Activated naive CD8-positive, alpha-beta T cell treated with anti-CD3 and anti-CD28 coated beads, Interleukin-2, amount 10 ng/mL, durations not matched to agents 7 days and 5 days (primary cell): ENCODE measurements at regions not wholly inside any gene's neighbourhood (a gene's known extent, or its start where the extent isn't known, plus 50 kb on each side); places are given as distances from the start of the nearest gene placed in this dataset.
"Not testable (repeated sequence)": the region's sequence is repeated elsewhere in the genome, so short reads cannot be mapped to it uniquely, and the experiment has no call there.

Experiments used
- ATAC-seq: fragments of 150-1000 bp; cut with Tn5 transposase; one replicate; pipeline ENCODE4 v1.10.0; 2021; ENCODE audit warnings: low read depth, moderate library complexity
- POLR2A ChIA-PET: fragments of 350-600 bp; sonication (Branson Sonifier 250); formaldehyde crosslinking; loops from one replicate; lab custom pipeline; 2021; ENCODE audit warnings: antibody characterized with exemption; lab: Charles Lee
- DNase-seq: peaks from one replicate; pipeline ENCODE4 v3.0.0; 2021
- H3K27ac Mint-ChIP-seq: one replicate; pipeline ENCODE4 v1.8.0; 2022; ENCODE audit warnings: mild to moderate bottlenecking, mixed read lengths
- H3K27me3 Mint-ChIP-seq: one replicate; pipeline ENCODE4 v1.8.0; 2022; ENCODE audit warnings: mild to moderate bottlenecking, moderate library complexity, mixed read lengths
- H3K36me3 Mint-ChIP-seq: one replicate; pipeline ENCODE4 v1.8.0; 2021; ENCODE audit warnings: mild to moderate bottlenecking, mixed read lengths
- H3K4me1 Mint-ChIP-seq: one replicate; pipeline ENCODE4 v1.8.0; 2021; ENCODE audit warnings: mixed read lengths
- H3K4me3 Mint-ChIP-seq: one replicate; pipeline ENCODE4 v1.8.0; 2022; ENCODE audit warnings: mild to moderate bottlenecking, moderate library complexity, mixed read lengths
- H3K9me3 Mint-ChIP-seq: one replicate; pipeline ENCODE4 v1.8.0; 2021; ENCODE audit warnings: mixed read lengths

DNA sequence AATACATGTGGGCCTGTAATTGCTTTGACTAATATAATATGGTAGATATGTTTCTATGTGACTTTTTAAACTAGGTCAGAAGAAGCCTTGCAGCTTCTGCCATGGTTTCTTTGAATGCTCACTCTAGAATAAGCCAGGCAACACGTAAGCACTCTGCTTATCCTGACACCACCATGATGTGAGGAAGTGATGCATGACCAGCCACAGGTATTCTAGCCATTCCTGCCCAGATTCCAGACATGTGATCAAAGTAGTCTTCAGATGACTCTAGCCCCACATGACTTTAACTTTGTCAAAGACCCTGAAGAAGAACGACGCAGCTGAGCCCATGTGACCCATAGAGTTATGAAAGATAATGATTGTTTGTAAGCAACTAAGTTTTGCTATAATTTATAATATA, 276.1 kb upstream of the NCAM1 start:
- no peaks in the 10 kb centered on the region for H3K27me3 Mint-ChIP-seq
- ATAC-seq, result no peak
- H3K4me1 Mint-ChIP-seq, result no peaks in the 10 kb centered on the region
- no peaks in the 10 kb centered on the region for H3K9me3 Mint-ChIP-seq
- no peak overlapping the region for H3K27ac Mint-ChIP-seq
- no peak overlapping the region for H3K4me3 Mint-ChIP-seq
- DNase-seq, result no peak
- no peaks in the 10 kb centered on the region for H3K36me3 Mint-ChIP-seq
- POLR2A ChIA-PET, result no interaction called here

DNA sequence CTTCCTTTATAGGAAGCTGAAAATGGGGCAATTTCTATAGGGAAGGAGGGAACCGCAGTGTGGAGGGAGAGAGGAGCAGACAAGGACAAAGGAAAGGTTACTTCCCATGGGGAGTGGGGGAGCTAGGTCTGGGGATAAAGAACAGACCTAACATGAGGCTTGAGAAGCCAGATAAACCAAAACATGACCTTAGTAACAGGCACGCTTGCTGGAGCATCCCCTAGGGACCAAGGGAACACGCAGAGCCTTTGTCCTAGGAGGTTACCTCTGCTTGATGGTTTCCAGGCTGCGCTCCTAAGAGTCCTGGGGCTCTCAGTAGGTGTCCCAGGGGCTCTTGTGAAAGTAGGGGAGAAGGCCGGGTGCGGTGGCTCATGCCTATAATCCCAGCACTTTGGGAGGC, 271.4 kb upstream of the NCAM1 start:
- DNase-seq (no peak), ATAC-seq (no peak)
- H3K4me3 Mint-ChIP-seq, result no peak overlapping the region
- no peaks in the 10 kb centered on the region for H3K36me3 Mint-ChIP-seq
- H3K27ac Mint-ChIP-seq, result no peak overlapping the region
- no peaks in the 10 kb centered on the region for H3K4me1 Mint-ChIP-seq
- no peaks in the 10 kb centered on the region for H3K9me3 Mint-ChIP-seq
- H3K27me3 Mint-ChIP-seq, result no peaks in the 10 kb centered on the region
- POLR2A ChIA-PET, result no interaction called here

DNA sequence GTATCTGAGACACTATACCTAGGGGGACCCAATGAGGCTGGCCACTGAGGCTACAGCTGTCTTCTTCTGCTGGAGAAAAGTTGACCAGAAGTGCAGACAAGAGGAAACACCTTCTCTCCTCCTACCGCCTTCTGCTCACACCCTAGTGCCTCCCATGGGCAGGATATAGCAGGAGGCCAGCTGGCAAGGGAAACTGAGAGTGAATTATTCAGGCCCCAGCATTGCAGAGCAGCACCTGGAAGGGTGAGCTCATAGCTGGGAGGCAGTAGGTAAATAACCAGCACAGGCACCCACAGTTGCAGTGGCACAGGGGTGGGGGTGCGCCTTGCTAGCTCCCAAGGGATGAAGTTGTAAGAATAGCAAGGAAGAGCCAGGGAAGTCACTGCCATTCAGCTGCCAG, 267.4 kb upstream of the NCAM1 start:
- ATAC-seq (no peak), DNase-seq (no peak)
- Mint-ChIP-seq H3K4me1 (no peaks in the 10 kb centered on the region), H3K27ac (no peak overlapping the region), H3K36me3 (no peaks in the 10 kb centered on the region), H3K27me3 (peaks cover 4% of the 10 kb centered on the region), H3K9me3 (no peaks in the 10 kb centered on the region), H3K4me3 (no peak overlapping the region)
- POLR2A ChIA-PET, result no interaction called here

DNA sequence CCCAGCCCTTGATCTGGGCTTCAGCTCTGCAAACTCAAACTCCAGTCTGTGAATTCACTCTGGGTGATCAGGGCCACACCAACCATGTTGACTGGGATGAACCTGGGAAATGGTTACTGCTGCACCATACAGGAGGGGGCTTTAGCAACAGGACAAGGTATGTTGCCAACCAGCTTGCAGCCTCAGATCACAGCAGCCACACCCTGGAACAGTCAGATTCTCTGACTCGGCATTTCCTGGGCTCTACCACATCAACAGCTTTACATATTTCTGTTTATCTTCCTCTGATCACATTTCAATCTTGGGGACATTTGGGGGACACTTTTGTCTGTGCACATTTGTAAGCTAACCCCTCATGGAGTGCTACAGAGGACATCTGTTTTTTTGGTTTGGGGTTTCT, 267.0 kb upstream of the NCAM1 start:
- Mint-ChIP-seq H3K27ac (no peak overlapping the region), H3K9me3 (no peaks in the 10 kb centered on the region), H3K4me3 (no peak overlapping the region), H3K27me3 (peaks cover 4% of the 10 kb centered on the region), H3K4me1 (no peaks in the 10 kb centered on the region), H3K36me3 (no peaks in the 10 kb centered on the region)
- DNase-seq (no peak), ATAC-seq (no peak)
- POLR2A ChIA-PET, result no interaction called here

DNA sequence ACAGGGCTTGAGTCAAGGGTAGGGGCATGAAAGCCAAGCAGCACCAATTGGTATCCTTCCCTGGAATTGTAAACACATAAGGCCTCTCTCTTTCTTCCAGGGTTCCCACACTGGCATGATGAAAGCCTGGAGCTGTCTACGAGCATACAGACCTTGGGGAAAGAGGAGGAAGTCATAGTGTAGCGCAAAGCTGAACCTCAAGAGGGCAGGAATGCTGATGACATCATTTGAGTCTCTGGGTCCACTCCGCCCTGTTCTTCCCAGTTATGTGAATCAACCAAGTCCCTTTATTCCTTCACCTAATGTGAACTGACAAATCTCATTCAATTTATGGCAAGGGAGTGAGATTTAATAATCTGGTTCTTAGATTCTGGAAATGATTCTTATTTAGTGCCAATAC, 266.4 kb upstream of the NCAM1 start:
- Mint-ChIP-seq H3K9me3 (no peaks in the 10 kb centered on the region), H3K4me3 (no peak overlapping the region), H3K27ac (no peak overlapping the region), H3K4me1 (no peaks in the 10 kb centered on the region), H3K27me3 (peaks cover 4% of the 10 kb centered on the region), H3K36me3 (no peaks in the 10 kb centered on the region)
- POLR2A ChIA-PET, result no interaction called here
- DNase-seq (no peak), ATAC-seq (no peak)

DNA sequence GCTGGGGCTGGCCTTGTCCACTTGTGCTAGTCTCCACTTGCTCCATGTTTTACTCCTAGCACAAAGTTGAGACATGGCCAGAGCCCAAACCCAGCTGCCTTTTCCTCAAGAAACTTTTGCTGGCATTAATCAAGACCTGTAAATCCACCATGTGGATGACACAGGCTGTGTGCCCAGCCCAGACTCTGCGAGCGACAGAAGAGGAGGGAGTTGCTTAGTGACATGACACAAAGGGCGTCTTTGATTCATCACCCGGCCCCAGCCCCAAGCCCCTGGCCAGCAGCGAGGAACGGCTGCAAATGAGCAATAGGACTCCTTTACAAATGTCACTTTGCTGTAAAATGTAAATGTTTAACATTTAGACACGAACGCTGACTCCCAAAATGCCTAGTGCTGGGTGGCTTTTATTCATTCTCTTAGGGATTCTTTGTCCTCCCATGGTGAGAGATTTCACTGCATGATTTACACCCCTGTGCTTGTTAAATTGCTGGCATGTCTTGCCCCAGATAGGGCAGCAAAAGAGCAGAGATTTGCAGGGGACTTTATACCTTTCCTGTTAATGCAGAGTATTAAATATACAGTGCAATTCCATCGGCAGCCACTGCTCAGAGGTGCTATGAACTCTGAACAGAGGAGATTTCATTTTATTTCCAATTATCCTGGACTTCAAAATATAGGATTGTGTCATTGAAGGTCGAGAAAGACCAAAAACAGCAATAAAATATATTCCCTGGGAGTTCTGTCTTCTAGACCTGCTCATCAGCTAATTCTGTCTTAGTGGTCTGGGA, 263.6 kb upstream of the NCAM1 start:
- no peaks in the 10 kb centered on the region for H3K9me3 Mint-ChIP-seq
- H3K36me3 Mint-ChIP-seq, result no peaks in the 10 kb centered on the region
- no peak overlapping the region for H3K4me3 Mint-ChIP-seq

DNA sequence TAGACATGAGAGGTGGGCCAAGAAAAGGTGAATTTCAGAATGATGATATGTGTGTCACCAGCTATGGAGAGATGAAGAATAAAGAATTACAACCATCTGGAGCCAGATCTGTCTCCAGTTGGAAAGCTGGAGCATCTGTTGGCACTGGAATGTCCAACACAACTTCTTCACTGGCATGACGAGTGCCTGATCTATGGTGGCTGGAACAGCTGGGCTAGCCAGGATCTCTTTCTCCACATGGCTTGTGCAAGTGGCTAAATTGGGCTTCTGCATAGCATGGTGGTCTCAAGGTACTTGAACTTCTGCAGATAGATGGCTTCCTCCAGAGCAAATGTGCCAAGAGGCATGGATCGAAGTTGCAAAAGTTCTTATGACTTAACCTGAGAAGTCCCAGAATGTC, 256.1 kb upstream of the NCAM1 start:
- Mint-ChIP-seq H3K4me3 (no peak overlapping the region), H3K9me3 (no peaks in the 10 kb centered on the region), H3K4me1 (no peaks in the 10 kb centered on the region), H3K27me3 (peaks cover 12% of the 10 kb centered on the region), H3K27ac (no peak overlapping the region), H3K36me3 (no peaks in the 10 kb centered on the region)
- DNase-seq, result no peak
- POLR2A ChIA-PET, result no interaction called here
- no peak for ATAC-seq

More for the DNA sequence above, 263.6 kb upstream of the NCAM1 start:
- POLR2A ChIA-PET, result no interaction called here
- Mint-ChIP-seq H3K27ac (no peak overlapping the region), H3K27me3 (peaks cover 13% of the 10 kb centered on the region), H3K4me1 (no peaks in the 10 kb centered on the region)
- no peak for DNase-seq
- ATAC-seq, result no peak

DNA sequence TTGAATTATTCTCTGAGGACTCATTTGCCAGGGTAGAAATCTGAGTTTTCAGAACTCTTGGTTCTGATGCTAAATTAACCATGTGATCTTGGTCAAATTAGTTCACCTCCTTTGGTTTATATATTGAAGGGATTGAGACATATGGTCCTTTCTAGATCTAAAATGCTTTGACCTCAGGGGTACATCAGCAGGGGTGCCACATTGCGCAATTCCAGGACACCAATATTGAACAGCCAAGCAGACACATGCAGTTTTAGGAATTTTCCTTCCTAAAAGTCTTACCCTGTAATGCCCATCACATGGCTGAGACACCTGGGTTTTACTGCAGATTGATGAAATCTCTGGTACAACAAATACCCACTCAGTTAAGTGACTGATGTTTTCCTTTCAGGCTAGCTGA, 254.4 kb upstream of the NCAM1 start:
- peaks cover 11% of the 10 kb centered on the region for H3K27me3 Mint-ChIP-seq
- no peak for ATAC-seq
- H3K4me3 Mint-ChIP-seq, result no peak overlapping the region
- no peak overlapping the region for H3K27ac Mint-ChIP-seq
- POLR2A ChIA-PET, result no interaction called here
- no peaks in the 10 kb centered on the region for H3K4me1 Mint-ChIP-seq
- H3K36me3 Mint-ChIP-seq, result no peaks in the 10 kb centered on the region
- DNase-seq, result no peak
- H3K9me3 Mint-ChIP-seq, result no peaks in the 10 kb centered on the region

DNA sequence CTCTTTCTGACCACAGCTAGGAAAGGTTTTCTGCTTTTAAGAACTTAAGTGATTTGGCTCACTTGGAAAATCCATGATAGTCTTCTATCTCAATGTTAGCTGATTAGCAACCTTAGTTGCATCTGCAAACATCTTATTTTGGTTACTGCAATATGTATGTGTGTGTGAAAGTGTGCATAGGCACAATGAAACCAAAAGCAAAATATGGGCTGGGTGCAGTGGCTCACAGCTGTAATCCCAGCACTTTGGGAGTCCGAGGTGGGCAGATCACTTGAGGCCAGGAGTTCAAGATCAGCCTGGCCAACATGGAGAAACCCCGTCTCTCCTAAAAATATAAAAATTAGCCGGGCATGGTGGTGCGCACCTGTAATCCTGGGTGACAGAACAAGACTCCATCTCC, 246.9 kb upstream of the NCAM1 start:
- H3K27me3 Mint-ChIP-seq, H3K4me1 Mint-ChIP-seq, POLR2A ChIA-PET, H3K9me3 Mint-ChIP-seq, ATAC-seq, H3K27ac Mint-ChIP-seq, DNase-seq, H3K4me3 Mint-ChIP-seq, H3K36me3 Mint-ChIP-seq: not testable (repeated sequence)

DNA sequence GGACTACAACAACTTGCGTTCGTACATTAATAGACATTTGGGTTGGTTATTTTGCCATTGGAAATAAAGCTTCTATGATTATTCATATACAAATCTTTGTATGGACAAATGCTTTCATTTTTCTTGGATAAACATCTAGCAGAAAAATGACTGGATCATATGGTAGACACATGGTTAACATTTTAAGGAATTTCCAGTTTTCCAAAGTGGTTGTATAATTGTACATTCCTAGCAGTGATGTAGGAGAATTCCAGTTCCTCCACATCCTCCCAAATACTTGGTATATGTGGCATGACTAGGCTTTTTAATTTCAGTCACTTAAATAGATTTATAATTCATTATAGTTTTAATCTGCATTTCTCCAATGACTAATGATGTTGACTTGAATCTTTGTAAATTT, 246.2 kb upstream of the NCAM1 start:
- peaks cover 7% of the 10 kb centered on the region for H3K27me3 Mint-ChIP-seq
- H3K9me3 Mint-ChIP-seq, result no peaks in the 10 kb centered on the region
- H3K4me3 Mint-ChIP-seq, result no peak overlapping the region
- DNase-seq (no peak), ATAC-seq (no peak)
- POLR2A ChIA-PET, result no interaction called here
- no peak overlapping the region for H3K27ac Mint-ChIP-seq
- H3K36me3 Mint-ChIP-seq, result no peaks in the 10 kb centered on the region
- no peaks in the 10 kb centered on the region for H3K4me1 Mint-ChIP-seq

DNA sequence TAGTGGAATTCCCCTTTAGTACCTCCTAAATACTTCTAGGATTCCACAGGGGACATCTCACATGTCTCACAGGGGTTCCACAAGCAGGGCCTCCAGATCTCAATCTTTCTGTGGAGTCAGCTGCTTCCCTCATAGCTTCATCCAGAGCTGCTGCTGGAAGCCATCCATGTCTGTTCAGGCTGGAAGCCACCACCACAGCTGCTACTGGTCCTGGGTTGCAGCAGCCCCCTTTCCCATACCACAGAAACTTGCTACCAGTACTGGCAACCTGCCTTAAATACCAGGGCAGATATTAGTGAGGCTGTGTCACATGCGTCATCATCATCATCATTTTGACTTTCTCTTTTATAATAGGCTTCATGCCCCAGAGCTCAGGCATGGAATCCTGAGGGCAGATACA, 242.7 kb upstream of the NCAM1 start:
- Mint-ChIP-seq H3K27me3 (peaks cover 4% of the 10 kb centered on the region), H3K36me3 (no peaks in the 10 kb centered on the region), H3K9me3 (no peaks in the 10 kb centered on the region), H3K27ac (no peak overlapping the region), H3K4me1 (no peaks in the 10 kb centered on the region), H3K4me3 (no peak overlapping the region)
- POLR2A ChIA-PET, result no interaction called here
- ATAC-seq (no peak), DNase-seq (no peak)

DNA sequence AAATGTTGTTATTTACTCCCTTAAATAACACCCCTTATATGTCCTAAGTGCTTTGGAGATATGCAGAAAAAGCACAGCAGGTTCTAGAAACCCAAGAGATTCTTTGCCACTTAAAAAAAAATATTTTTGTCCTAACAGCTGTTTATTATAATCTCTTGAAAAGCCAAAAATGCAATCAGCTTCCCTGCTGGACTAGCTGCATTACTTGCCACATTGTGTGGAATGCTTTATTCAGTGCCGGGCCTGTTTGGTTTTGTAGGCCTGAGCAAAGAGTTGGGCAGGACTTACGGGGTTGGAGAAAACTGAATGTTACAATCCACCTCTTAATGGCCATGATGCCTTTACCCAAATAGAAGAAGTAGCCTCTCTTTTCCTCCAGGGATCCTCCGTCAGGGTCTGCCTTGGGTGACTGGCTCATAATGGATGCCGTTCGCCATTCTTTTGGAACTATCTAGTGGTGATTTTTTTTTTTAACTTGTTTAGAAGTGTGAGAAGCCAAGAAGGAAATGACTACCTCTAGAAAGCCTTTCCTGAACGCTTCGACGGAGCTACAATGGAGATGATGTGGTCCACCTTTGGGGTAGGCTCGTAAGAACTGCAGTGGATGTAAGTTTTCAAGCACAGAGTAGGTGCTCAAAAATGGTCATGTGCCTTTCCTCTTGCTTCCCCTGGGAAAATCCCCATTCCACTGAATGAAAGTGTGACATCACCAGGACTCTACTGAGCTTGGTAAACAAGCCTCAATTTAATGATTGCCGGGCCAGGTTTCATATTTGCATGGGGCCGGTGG, 241.3 kb upstream of the NCAM1 start:
- ATAC-seq (no peak), DNase-seq (no peak)
- H3K4me1 Mint-ChIP-seq, result no peaks in the 10 kb centered on the region
- H3K27me3 Mint-ChIP-seq, result peaks cover 4% of the 10 kb centered on the region
- no peak overlapping the region for H3K27ac Mint-ChIP-seq
- no peak overlapping the region for H3K4me3 Mint-ChIP-seq
- no peaks in the 10 kb centered on the region for H3K36me3 Mint-ChIP-seq
- no peaks in the 10 kb centered on the region for H3K9me3 Mint-ChIP-seq
- POLR2A ChIA-PET, result no interaction called here

DNA sequence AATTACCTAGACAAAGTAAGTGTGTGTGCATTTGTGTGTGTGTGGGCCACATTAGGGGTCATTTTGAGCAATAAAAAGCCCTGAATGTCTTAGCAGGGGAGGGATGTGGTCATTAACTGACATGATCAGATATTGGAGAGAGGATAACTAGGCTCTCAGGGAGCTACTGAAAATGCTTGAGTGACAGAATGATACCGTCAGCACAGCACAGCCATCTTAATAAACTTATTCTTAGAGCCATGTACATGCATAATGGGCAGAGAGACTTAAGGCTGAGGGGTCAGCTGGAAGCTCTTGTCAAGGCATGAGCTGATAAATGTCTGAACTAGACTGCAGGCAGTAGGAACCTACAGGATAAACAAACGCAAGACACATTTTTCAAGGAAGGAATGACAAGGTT, 239.1 kb upstream of the NCAM1 start:
- no peak for ATAC-seq
- POLR2A ChIA-PET, result no interaction called here
- no peak for DNase-seq
- Mint-ChIP-seq H3K9me3 (no peaks in the 10 kb centered on the region), H3K4me1 (no peaks in the 10 kb centered on the region), H3K27ac (no peak overlapping the region), H3K27me3 (peaks cover 2% of the 10 kb centered on the region), H3K4me3 (no peak overlapping the region), H3K36me3 (no peaks in the 10 kb centered on the region)

DNA sequence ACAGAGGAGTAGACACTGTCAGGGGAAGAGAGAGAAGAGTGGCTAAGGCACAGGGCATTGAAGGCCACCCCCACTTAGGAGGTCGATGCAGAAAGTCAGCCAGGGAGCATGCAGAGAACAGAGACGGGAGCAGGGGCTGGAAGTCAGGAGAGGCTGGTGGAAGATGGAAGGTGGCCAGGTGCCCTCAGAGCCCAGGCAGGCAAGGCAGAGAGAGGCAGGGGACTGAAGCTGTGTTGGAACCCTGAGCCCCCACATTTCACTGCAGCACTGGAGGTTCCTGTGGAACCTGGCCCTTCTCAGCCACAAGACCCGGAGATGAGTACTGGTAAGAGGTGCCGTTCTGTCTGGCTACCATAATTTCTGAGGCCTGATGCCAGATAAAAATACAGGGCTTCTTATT, 238.3 kb upstream of the NCAM1 start:
- Mint-ChIP-seq H3K27me3 (peaks cover 6% of the 10 kb centered on the region), H3K4me1 (no peaks in the 10 kb centered on the region), H3K4me3 (no peak overlapping the region), H3K27ac (no peak overlapping the region), H3K9me3 (no peaks in the 10 kb centered on the region), H3K36me3 (no peaks in the 10 kb centered on the region)
- DNase-seq (no peak), ATAC-seq (no peak)
- POLR2A ChIA-PET, result no interaction called here
